BE2C (cell line): ENCODE measurements at regions not wholly inside any gene's neighbourhood (a gene's known extent, or its start where the extent isn't known, plus 50 kb on each side); places are given as distances from the start of the nearest gene placed in this dataset.

ENCODE experiments used
- DNase-seq: peaks from one replicate; pipeline ENCODE4 v3.0.0-alpha.2; 2020
- H3K27me3 ChIP-seq: fragments of 250-450 bp; sonication (Bioruptor Pico); 2 replicates; pipeline ENCODE4 v1.5.1; 2020; ENCODE audit warnings: mild to moderate bottlenecking
- H3K36me3 ChIP-seq: fragments of 250-450 bp; sonication (Bioruptor Pico); 2 replicates; pipeline ENCODE4 v1.5.1; 2020; ENCODE audit warnings: mild to moderate bottlenecking
- H3K4me1 ChIP-seq: fragments of 250-450 bp; sonication (Bioruptor Pico); 2 replicates; pipeline ENCODE4 v1.5.1; 2020
- H3K4me3 ChIP-seq: 2 replicates; pipeline ENCODE4 v1.5.1; 2011; ENCODE audit warnings: low read depth, low read length
- H3K9me3 ChIP-seq: fragments of 250-450 bp; sonication (Bioruptor Pico); 2 replicates; pipeline ENCODE4 v1.5.1; 2020
- TF ChIP-seq, protein P1 (sequence below): IDR thresholded peaks from 2 replicates; pipeline ENCODE4 v1.5.1; 2012; ENCODE audit warnings: mild to moderate bottlenecking, low read depth, low read length

DNA sequence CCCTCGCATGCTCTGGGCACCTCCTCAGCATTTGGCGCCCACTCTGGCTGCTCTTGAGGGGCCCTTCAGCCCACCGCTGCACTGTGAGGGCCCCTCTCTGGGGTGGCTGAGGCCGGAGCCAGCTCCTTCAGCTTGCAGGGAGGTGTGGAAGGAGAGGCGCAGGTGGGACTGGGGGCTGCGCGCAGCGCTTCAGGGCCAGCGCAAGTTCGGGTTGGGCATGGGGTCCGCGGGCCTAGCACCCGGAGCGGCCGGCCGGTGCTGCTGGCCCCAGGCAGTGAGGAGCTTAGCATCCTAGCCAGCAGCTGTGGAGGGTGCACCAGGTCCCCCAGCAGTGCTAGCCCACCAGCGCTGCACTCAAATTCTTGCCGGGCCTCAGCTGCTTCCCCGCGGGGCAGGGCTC lies 305.6 kb upstream of the ANKRD30A start:
- TF ChIP-seq, protein P1, sequence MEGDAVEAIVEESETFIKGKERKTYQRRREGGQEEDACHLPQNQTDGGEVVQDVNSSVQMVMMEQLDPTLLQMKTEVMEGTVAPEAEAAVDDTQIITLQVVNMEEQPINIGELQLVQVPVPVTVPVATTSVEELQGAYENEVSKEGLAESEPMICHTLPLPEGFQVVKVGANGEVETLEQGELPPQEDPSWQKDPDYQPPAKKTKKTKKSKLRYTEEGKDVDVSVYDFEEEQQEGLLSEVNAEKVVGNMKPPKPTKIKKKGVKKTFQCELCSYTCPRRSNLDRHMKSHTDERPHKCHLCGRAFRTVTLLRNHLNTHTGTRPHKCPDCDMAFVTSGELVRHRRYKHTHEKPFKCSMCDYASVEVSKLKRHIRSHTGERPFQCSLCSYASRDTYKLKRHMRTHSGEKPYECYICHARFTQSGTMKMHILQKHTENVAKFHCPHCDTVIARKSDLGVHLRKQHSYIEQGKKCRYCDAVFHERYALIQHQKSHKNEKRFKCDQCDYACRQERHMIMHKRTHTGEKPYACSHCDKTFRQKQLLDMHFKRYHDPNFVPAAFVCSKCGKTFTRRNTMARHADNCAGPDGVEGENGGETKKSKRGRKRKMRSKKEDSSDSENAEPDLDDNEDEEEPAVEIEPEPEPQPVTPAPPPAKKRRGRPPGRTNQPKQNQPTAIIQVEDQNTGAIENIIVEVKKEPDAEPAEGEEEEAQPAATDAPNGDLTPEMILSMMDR, result no peak

DNA sequence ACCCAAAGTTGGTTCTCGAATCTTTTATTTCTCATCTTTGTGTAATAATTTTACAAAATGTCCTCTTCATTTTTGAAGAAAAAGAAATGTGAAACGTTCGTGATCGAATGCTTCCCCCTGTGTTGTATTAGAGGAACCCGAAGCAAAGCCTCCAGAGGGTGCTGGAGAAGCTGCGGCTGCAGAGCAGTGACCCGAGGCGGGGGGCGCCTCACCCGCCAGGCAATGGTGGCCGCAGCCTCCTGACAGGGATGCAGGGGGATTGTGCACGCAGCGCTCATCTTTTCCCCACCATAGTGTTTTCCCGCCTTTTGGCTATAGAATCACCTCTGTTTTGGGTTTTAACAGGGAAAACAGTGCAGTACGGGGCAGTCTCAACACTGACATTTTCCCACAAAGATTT lies 307.5 kb upstream of the ANKRD30A start:
- no peak for DNase-seq
- Histone ChIP-seq H3K4me1 (no peaks in the 10 kb centered on the region), H3K27me3 (no peaks in the 10 kb centered on the region), H3K4me3 (no peak overlapping the region), H3K9me3 (no peaks in the 10 kb centered on the region), H3K36me3 (no peaks in the 10 kb centered on the region)
- TF ChIP-seq, protein P1, result no peak

More for the DNA sequence above, 305.6 kb upstream of the ANKRD30A start:
- Histone ChIP-seq H3K4me3 (no peak overlapping the region), H3K36me3 (no peaks in the 10 kb centered on the region), H3K9me3 (no peaks in the 10 kb centered on the region), H3K27me3 (no peaks in the 10 kb centered on the region), H3K4me1 (no peaks in the 10 kb centered on the region)
- DNase-seq, result no peak

DNA sequence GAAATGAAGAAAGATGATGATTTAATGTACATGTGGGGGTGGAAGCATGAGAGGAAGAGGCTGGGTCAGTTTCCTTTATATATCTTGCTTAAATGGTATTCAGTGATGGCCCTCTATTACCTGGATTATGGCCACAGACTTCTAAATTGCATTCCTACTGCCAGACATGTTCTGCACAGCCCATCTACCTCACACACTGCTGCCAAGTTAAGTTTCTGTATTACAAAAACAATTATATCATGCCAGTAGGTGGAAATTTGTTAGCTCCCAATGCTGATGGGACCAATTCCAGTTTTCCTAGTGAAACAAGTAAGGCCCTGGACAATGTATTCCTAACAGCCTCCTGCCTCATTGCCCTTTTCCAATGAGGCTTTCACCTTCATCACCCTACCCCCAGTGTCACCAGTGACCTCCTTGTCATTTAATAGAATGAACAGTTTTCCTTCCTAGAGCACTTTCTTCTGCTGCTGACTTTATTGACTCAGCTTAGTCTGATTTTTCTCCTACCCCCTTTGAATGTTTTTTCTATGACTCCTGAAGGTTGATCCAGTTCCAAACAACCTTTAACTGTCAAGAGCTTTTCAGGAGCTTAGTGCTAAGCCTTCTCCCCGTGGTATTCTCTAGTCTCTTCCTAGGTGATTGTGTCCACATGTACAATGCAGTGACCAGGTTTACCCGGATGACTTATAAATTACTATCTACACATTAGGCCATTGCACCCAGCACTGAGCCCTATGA lies 316.6 kb upstream of the ANKRD30A start:
- H3K4me1 ChIP-seq, result no peaks in the 10 kb centered on the region; the same call in 1 of the 2 replicates
- TF ChIP-seq, protein P1, result no peak
- no peak for DNase-seq

GRCh38 chr10:36803229-36803628 lies 322.2 kb upstream of the ANKRD30A start:
- peak overlapping the region; percentile 15; the same call in 1 of the 2 replicates for H3K4me3 ChIP-seq
- TF ChIP-seq, protein P1, result no peak
- no peaks in the 10 kb centered on the region for H3K9me3 ChIP-seq
- peaks cover 6% of the 10 kb centered on the region; the same call in 1 of the 2 replicates for H3K4me1 ChIP-seq
- no peaks in the 10 kb centered on the region for H3K27me3 ChIP-seq
- no peaks in the 10 kb centered on the region for H3K36me3 ChIP-seq
- DNase-seq, result no peak

More for the DNA sequence above, 316.6 kb upstream of the ANKRD30A start:
- no peaks in the 10 kb centered on the region for H3K27me3 ChIP-seq
- no peaks in the 10 kb centered on the region for H3K9me3 ChIP-seq
- no peaks in the 10 kb centered on the region for H3K36me3 ChIP-seq
- H3K4me3 ChIP-seq, result no peak overlapping the region

GRCh38 chr10:36802490-36803153 lies 322.8 kb upstream of the ANKRD30A start:
- H3K9me3 ChIP-seq, result no peaks in the 10 kb centered on the region

More at GRCh38 chr10:36802490-36803153, 322.8 kb upstream of the ANKRD30A start:
- peak; percentile 79 for DNase-seq
- Histone ChIP-seq H3K4me1 (peaks cover 6% of the 10 kb centered on the region; the same call in 1 of the 2 replicates), H3K27me3 (no peaks in the 10 kb centered on the region), H3K36me3 (no peaks in the 10 kb centered on the region), H3K4me3 (peak overlapping the region; percentile 26)
- TF ChIP-seq, protein P1, result no peak
